GM12891 (cell line): ENCODE measurements at regions not wholly inside any gene's neighbourhood (a gene's known extent, or its start where the extent isn't known, plus 50 kb on each side); places are given as distances from the start of the nearest gene placed in this dataset.

ENCODE experiments used
- DNase-seq: peaks from one replicate; pipeline ENCODE4 v3.0.0; 2011; ENCODE audit warnings: low spot score; ENCODE audit not compliant: insufficient read length
- FAIRE-seq: peaks from 2 replicates; lab custom pipeline; 2011; peaks lifted over from hg19 to GRCh38; lab: Jason Lieb, UNC
- PAX5 ChIP-seq: IDR thresholded peaks from 2 replicates; pipeline ENCODE4 v1.6.1; 2011; ENCODE audit warnings: low read length, moderate library complexity, mild to moderate bottlenecking; ENCODE audit not compliant: insufficient read depth, severe bottlenecking
- POLR2A ChIP-seq: IDR thresholded peaks from 2 replicates; pipeline ENCODE4 v1.6.1; 2011; ENCODE audit warnings: low read depth, low read length, control low read depth
- POLR2AphosphoS5 ChIP-seq: IDR thresholded peaks from 2 replicates; pipeline ENCODE4 v1.6.1; 2011; ENCODE audit warnings: low read depth, low read length, control low read depth
- POU2F2 ChIP-seq: IDR thresholded peaks from 2 replicates; pipeline ENCODE4 v1.6.1; 2011; ENCODE audit warnings: low read depth, mild to moderate bottlenecking, control low read depth, low read length, moderate library complexity
- SPI1 ChIP-seq: IDR thresholded peaks from 2 replicates; pipeline ENCODE4 v1.6.1; 2011; ENCODE audit warnings: low read depth, low read length, control low read depth
- TAF1 ChIP-seq: IDR thresholded peaks from 2 replicates; pipeline ENCODE4 v1.6.1; 2011; ENCODE audit warnings: low read depth, low read length, control low read depth

GRCh38 chr7:84484502-84485079 is 290.0 kb upstream of the SEMA3A start:
- TF ChIP-seq POLR2AphosphoS5 (no peak), PAX5 (no peak), SPI1 (no peak), POLR2A (no peak), POU2F2 (no peak), TAF1 (no peak)
- FAIRE-seq (no peak), DNase-seq (no peak)

- DNase-seq (no peak), FAIRE-seq (no peak)
- TF ChIP-seq POLR2AphosphoS5 (no peak), POU2F2 (no peak), PAX5 (no peak), POLR2A (no peak), TAF1 (no peak), SPI1 (no peak)
These were observed 287.9 kb upstream of the SEMA3A start for GRCh38 chr7:84482476-84482875.

- no peak for DNase-seq
- no peak for FAIRE-seq
These were observed 284.5 kb upstream of the SEMA3A start for GRCh38 chr7:84479059-84479458.

GRCh38 chr7:84477786-84478478 is 283.3 kb upstream of the SEMA3A start:
- FAIRE-seq (no peak), DNase-seq (no peak)
- TF ChIP-seq POLR2A (no peak), POU2F2 (no peak), POLR2AphosphoS5 (no peak), SPI1 (no peak), PAX5 (no peak), TAF1 (no peak)

More at GRCh38 chr7:84479059-84479458, 284.5 kb upstream of the SEMA3A start:
- no peak for TF ChIP-seq POLR2AphosphoS5
- no peak for TF ChIP-seq TAF1
- no peak for TF ChIP-seq POU2F2
- no peak for TF ChIP-seq POLR2A
- TF ChIP-seq PAX5: no peak
- no peak for TF ChIP-seq SPI1

- no peak for TF ChIP-seq SPI1
- no peak for TF ChIP-seq TAF1
- no peak for TF ChIP-seq POLR2A
- no peak for TF ChIP-seq POU2F2
- TF ChIP-seq PAX5: no peak
- no peak for TF ChIP-seq POLR2AphosphoS5
- no peak for FAIRE-seq
- DNase-seq: no peak
These were observed 279.8 kb upstream of the SEMA3A start for GRCh38 chr7:84474436-84474835.

- no peak for DNase-seq
- TF ChIP-seq POU2F2: no peak
- TF ChIP-seq PAX5: no peak
- TF ChIP-seq POLR2AphosphoS5: no peak
- TF ChIP-seq TAF1: no peak
- no peak for TF ChIP-seq SPI1
- TF ChIP-seq POLR2A: no peak
- no peak for FAIRE-seq
These were observed 277.0 kb upstream of the SEMA3A start for GRCh38 chr7:84471576-84471975.

GRCh38 chr7:84469034-84469433 is 274.4 kb upstream of the SEMA3A start:
- TF ChIP-seq SPI1 (no peak), POU2F2 (no peak), TAF1 (no peak), POLR2AphosphoS5 (no peak), PAX5 (no peak), POLR2A (no peak)
- FAIRE-seq: no peak
- no peak for DNase-seq

- no peak for TF ChIP-seq SPI1
- TF ChIP-seq PAX5: no peak
- FAIRE-seq (no peak), DNase-seq (no peak)
These were observed 267.7 kb upstream of the SEMA3A start for GRCh38 chr7:84462259-84462658.

GRCh38 chr7:84461093-84461492 is 266.5 kb upstream of the SEMA3A start:
- DNase-seq (no peak), FAIRE-seq (no peak)
- no peak for TF ChIP-seq POLR2AphosphoS5
- no peak for TF ChIP-seq POLR2A
- TF ChIP-seq SPI1: no peak
- TF ChIP-seq PAX5: no peak
- no peak for TF ChIP-seq TAF1
- TF ChIP-seq POU2F2: no peak

GRCh38 chr7:84455788-84456187 is 261.2 kb upstream of the SEMA3A start:
- no peak for FAIRE-seq
- TF ChIP-seq POLR2AphosphoS5 (no peak), PAX5 (no peak), POU2F2 (no peak), TAF1 (no peak), SPI1 (no peak), POLR2A (no peak)
- DNase-seq: no peak
